IMR-90 (cell line): ENCODE measurements at regions not wholly inside any gene's neighbourhood (a gene's known extent, or its start where the extent isn't known, plus 50 kb on each side); places are given as distances from the start of the nearest gene placed in this dataset.

Experiments
- ATAC-seq: fragments of 200-7000 bp; cut with Tn5 transposase; 2 replicates; pipeline ENCODE4 v1.9.1; 2020; ENCODE audit warnings: low read depth, mild to moderate bottlenecking, moderate library complexity
- BruUV-seq: library from RNA; stranded (reverse); fragments of 400-500 nt; replicated peaks from 2 replicates; lab custom pipeline; 2021; lab: Mats Ljungman, UMichigan
- CTCF ChIA-PET: fragments of 300-600 bp; formaldehyde crosslinking; extraction: SDS; loops from one replicate; lab custom pipeline; 2021; ENCODE audit warnings: antibody characterized with exemption; lab: Yijun Ruan, JAX
- POLR2A ChIA-PET: fragments of 300-600 bp; sonication (Branson Sonifier 250); formaldehyde crosslinking; loops from one replicate; lab custom pipeline; 2022; ENCODE audit warnings: antibody characterized with exemption; ENCODE audit not compliant: unreplicated experiment; lab: Charles Lee
- DNase-seq: peaks from one replicate; pipeline ENCODE4 v3.0.0; 2013
- H2AFZ ChIP-seq: replicated peaks from 2 replicates; pipeline ENCODE3; 2013; ENCODE audit warnings: low read length, mild to moderate bottlenecking; ENCODE audit not compliant: poor library complexity
- H2AK5ac ChIP-seq: 2 replicates; pipeline ENCODE4 v1.6.1; 2013; ENCODE audit warnings: low read depth, low read length, inconsistent platforms
- H2AK9ac ChIP-seq: replicated peaks from 2 replicates; pipeline ENCODE3; 2013; ENCODE audit warnings: mild to moderate bottlenecking, low read depth, low read length, moderate library complexity; ENCODE audit not compliant: poor library complexity
- H2BK120ac ChIP-seq: 2 replicates; pipeline ENCODE4 v1.6.1; 2013; ENCODE audit warnings: low read depth, low read length, inconsistent platforms
- H2BK15ac ChIP-seq: 3 replicates; pipeline ENCODE4 v1.6.1; 2013; ENCODE audit warnings: low read depth, low read length, inconsistent platforms
- H2BK20ac ChIP-seq: 2 replicates; pipeline ENCODE4 v1.6.1; 2013; ENCODE audit warnings: low read depth, mild to moderate bottlenecking, inconsistent platforms, low read length, moderate library complexity
- H2BK5ac ChIP-seq: 2 replicates; pipeline ENCODE4 v1.6.1; 2013; ENCODE audit warnings: mild to moderate bottlenecking, low read depth, low read length, inconsistent platforms; ENCODE audit not compliant: poor library complexity, severe bottlenecking
- H3K14ac ChIP-seq: replicated peaks from 2 replicates; pipeline ENCODE4 v1.6.1; 2013; ENCODE audit warnings: low read depth, low read length, inconsistent platforms
- H3K18ac ChIP-seq: 2 replicates; pipeline ENCODE4 v1.6.1; 2013; ENCODE audit warnings: low read depth, low read length, control low read depth
- H3K23ac ChIP-seq: 2 replicates; pipeline ENCODE4 v1.6.1; 2013; ENCODE audit warnings: low read depth, low read length, inconsistent platforms
- H3K27ac ChIP-seq: 2 replicates; pipeline ENCODE4 v1.5.1; 2013; ENCODE audit warnings: mild to moderate bottlenecking, control low read depth, low read length; ENCODE audit not compliant: insufficient read depth
- H3K27me3 ChIP-seq: 2 replicates; pipeline ENCODE4 v1.6.1; 2013; ENCODE audit warnings: low read length; ENCODE audit not compliant: control insufficient read depth, insufficient read depth
- H3K36me3 ChIP-seq: 2 replicates; pipeline ENCODE4 v1.6.1; 2013; ENCODE audit warnings: low read length, mixed read lengths; ENCODE audit not compliant: control insufficient read depth, insufficient read depth
- H3K4ac ChIP-seq: 2 replicates; pipeline ENCODE4 v1.6.1; 2013; ENCODE audit warnings: low read depth, low read length, inconsistent platforms
- H3K4me1 ChIP-seq: 2 replicates; pipeline ENCODE4 v1.6.1; 2013; ENCODE audit warnings: low read length, mixed read lengths; ENCODE audit not compliant: control insufficient read depth, insufficient read depth
- H3K4me2 ChIP-seq: 2 replicates; pipeline ENCODE4 v1.6.1; 2013; ENCODE audit warnings: low read depth, mild to moderate bottlenecking, control low read depth, low read length, moderate library complexity
- H3K4me3 ChIP-seq: 2 replicates; pipeline ENCODE4 v1.5.1; 2013; ENCODE audit warnings: low read depth, mild to moderate bottlenecking, control low read depth, low read length, moderate library complexity; ENCODE audit not compliant: insufficient read depth
- H3K56ac ChIP-seq: 2 replicates; pipeline ENCODE4 v1.6.1; 2013; ENCODE audit warnings: low read length, inconsistent platforms; ENCODE audit not compliant: insufficient read depth; ENCODE audit errors: extremely low read depth
- H3K79me1 ChIP-seq, 2 experiments: 2 replicates each; pipeline ENCODE4 v1.6.1; 2013; ENCODE audit warnings: low read length in 2 of 2, inconsistent platforms in 1 of 2, low read depth in 1 of 2
- H3K9ac ChIP-seq: 2 replicates; pipeline ENCODE4 v1.6.1; 2013; ENCODE audit warnings: low read depth, low read length, control low read depth
- H3K9me1 ChIP-seq: 2 replicates; pipeline ENCODE4 v1.6.1; 2013; ENCODE audit warnings: low read length, inconsistent platforms; ENCODE audit not compliant: insufficient read depth
- H3K9me3 ChIP-seq: 2 replicates; pipeline ENCODE4 v1.6.1; 2013; ENCODE audit warnings: low read length; ENCODE audit not compliant: control insufficient read depth, insufficient read depth
- H4K20me1 ChIP-seq: 2 replicates; pipeline ENCODE4 v1.6.1; 2013; ENCODE audit warnings: low read length, inconsistent platforms; ENCODE audit not compliant: insufficient read depth
- H4K5ac ChIP-seq: 2 replicates; pipeline ENCODE4 v1.6.1; 2013; ENCODE audit warnings: mild to moderate bottlenecking, low read depth, low read length, control low read depth
- H4K8ac ChIP-seq, 2 experiments: 2 replicates each; pipeline ENCODE4 v1.6.1; 2013; ENCODE audit warnings: low read depth in 2 of 2, low read length in 2 of 2, control low read depth in 1 of 2, inconsistent platforms in 1 of 2
- H4K91ac ChIP-seq: 2 replicates; pipeline ENCODE4 v1.6.1; 2013; ENCODE audit warnings: low read depth, low read length, inconsistent platforms; ENCODE audit not compliant: insufficient read depth
- BHLHE40 ChIP-seq: fragments of 150-350 bp; IDR thresholded peaks from 2 replicates; pipeline ENCODE4 v1.6.1; 2016; ENCODE audit warnings: mild to moderate bottlenecking, low read depth, low read length
- CEBPB ChIP-seq: IDR thresholded peaks from 2 replicates; pipeline ENCODE4 v1.6.1; 2012; ENCODE audit warnings: low read depth, low read length, improper control_type of control experiment
- CHD1 ChIP-seq: IDR thresholded peaks from 2 replicates; pipeline ENCODE4 v1.6.1; 2012; ENCODE audit warnings: low read depth, low read length, improper control_type of control experiment
- CTCF ChIP-seq: conservative IDR thresholded peaks from 2 replicates; pipeline ENCODE4 v1.5.1; 2012; ENCODE audit warnings: mild to moderate bottlenecking, low read depth, low read length, improper control_type of control experiment
- ELK1 ChIP-seq: fragments of 150-350 bp; IDR thresholded peaks from 2 replicates; pipeline ENCODE4 v1.6.1; 2016; ENCODE audit warnings: low read depth, mild to moderate bottlenecking, low read length, moderate library complexity, borderline replicate concordance
- FOS ChIP-seq: fragments of 150-350 bp; IDR thresholded peaks from 2 replicates; pipeline ENCODE4 v1.6.1; 2016; ENCODE audit warnings: low read depth, low read length
- MAFK ChIP-seq: IDR thresholded peaks from 2 replicates; pipeline ENCODE4 v1.6.1; 2012; ENCODE audit warnings: low read depth, low read length, improper control_type of control experiment
- MAZ ChIP-seq: IDR thresholded peaks from 2 replicates; pipeline ENCODE4 v1.6.1; 2012; ENCODE audit warnings: low read depth, mild to moderate bottlenecking, low read length, improper control_type of control experiment, moderate library complexity, borderline replicate concordance
- MXI1 ChIP-seq: IDR thresholded peaks from 2 replicates; pipeline ENCODE4 v1.6.1; 2012; ENCODE audit warnings: low read depth, mild to moderate bottlenecking, low read length, moderate library complexity, borderline replicate concordance
- NFE2L2 ChIP-seq: fragments of 150-350 bp; IDR thresholded peaks from 2 replicates; pipeline ENCODE4 v1.6.1; 2016; ENCODE audit warnings: low read depth, mild to moderate bottlenecking, low read length
- RCOR1 ChIP-seq: IDR thresholded peaks from 2 replicates; pipeline ENCODE4 v1.6.1; 2012; ENCODE audit warnings: mild to moderate bottlenecking, low read length, improper control_type of control experiment; ENCODE audit not compliant: insufficient replicate concordance
- SMC3 ChIP-seq: fragments of 150-350 bp; IDR thresholded peaks from 2 replicates; pipeline ENCODE4 v1.6.1; 2016; ENCODE audit warnings: low read depth, mild to moderate bottlenecking, antibody characterized with exemption, low read length, moderate library complexity
- USF2 ChIP-seq: fragments of 150-350 bp; IDR thresholded peaks from 2 replicates; pipeline ENCODE4 v1.6.1; 2017; ENCODE audit warnings: mild to moderate bottlenecking, antibody characterized with exemption, low read length, low read depth
- WGBS, 2 experiments: methylation state at CpG; one replicate each; pipeline versions ENCODE4 v1.1.5 to v1.1.7; 2013; ENCODE audit warnings: missing lambda C conversion rate in 2 of 2; ENCODE audit not compliant: insufficient read length in 1 of 2; ENCODE audit errors: extremely low coverage in 2 of 2; 5-methylcytosine and 5-hydroxymethylcytosine counted together
- dilution Hi-C: fragments of 300-500 bp; cut with HindIII; formaldehyde crosslinking; loops from one replicate; pipeline ENCODE4 v1.14.3; 2018; ENCODE audit warnings: low sequenced_read_pairs; ENCODE audit not compliant: unreplicated experiment
- in situ Hi-C: fragments of 300-500 bp; cut with MboI; formaldehyde crosslinking; loops from 3 replicates; pipeline ENCODE4 v1.14.3; 2019; ENCODE audit warnings: low sequenced_read_pairs, inconsistent platforms, mixed read lengths
- intact Hi-C: fragments of 100-400 bp; cut with micrococcal nuclease; formaldehyde crosslinking; loops from 2 replicates; pipeline ENCODE4 v1.10.0; 2022

GRCh38 chr5:34496260-34496691 is 159.9 kb upstream of the RAI14 start:
- Histone ChIP-seq H2AK9ac (peak overlapping the region; percentile 52), H3K56ac (no peak overlapping the region), H3K36me3 (no peaks in the 10 kb centered on the region), H3K4ac (peak overlapping the region; percentile 52), H3K79me1 (peaks cover 3 to 19% of the 10 kb centered on the region in 2 experiments; a peak in 2 of 4 replicates), H3K27me3 (no peaks in the 10 kb centered on the region), H2BK5ac (no peak overlapping the region), H4K5ac (0 out of 2 replicates have a peak overlapping the region, but pooled peaks have one; percentile 28), H2AFZ (peak overlapping the region; percentile 61), H3K9me1 (peaks cover 23% of the 10 kb centered on the region), H2BK15ac (peak overlapping the region; percentile 72; the same call in 2 of the 3 replicates), H3K23ac (peak overlapping the region; percentile 76; the same call in 1 of the 2 replicates), H3K14ac (0 out of 2 replicates have a peak overlapping the region, but pooled peaks have one; percentile 12), H4K91ac (peak overlapping the region; percentile 35), H3K27ac (no peak overlapping the region), H2BK120ac (peak overlapping the region; percentile 82; the same call in 1 of the 2 replicates), H3K9ac (no peak overlapping the region), H4K8ac (peak overlapping the region in 1 of 2 experiments; percentile 79; a peak in 1 of 4 replicates), H3K4me1 (peaks cover 25% of the 10 kb centered on the region), H2AK5ac (peak overlapping the region; percentile 35), H4K20me1 (no peaks in the 10 kb centered on the region), H3K4me2 (no peak overlapping the region), H3K9me3 (peaks cover 3% of the 10 kb centered on the region; the same call in 1 of the 2 replicates), H3K4me3 (no peak overlapping the region), H2BK20ac (peak overlapping the region; percentile 53), H3K18ac (no peak overlapping the region)
- in situ Hi-C loops: no loop called here
- TF ChIP-seq USF2: no peak
- TF ChIP-seq NFE2L2: no peak
- no peak for TF ChIP-seq FOS
- no peak for TF ChIP-seq MXI1
- no peak for TF ChIP-seq MAFK
- TF ChIP-seq CEBPB: no peak
- TF ChIP-seq RCOR1: no peak
- TF ChIP-seq CTCF: no peak
- no peak for TF ChIP-seq MAZ
- TF ChIP-seq ELK1: no peak
- TF ChIP-seq SMC3: no peak
- TF ChIP-seq BHLHE40: no peak
- TF ChIP-seq CHD1: no peak
- 0% methylated on average over 1 of the region's 13 CpGs; no CpG with 5 or more reads in 1 of the 2 experiments for WGBS, 2 experiments
- no TSS peak for BruUV-seq
- intact Hi-C loops: no loop called here
- POLR2A ChIA-PET: no interaction called here
- DNase-seq: no peak
- dilution Hi-C loops: no loop called here
- CTCF ChIA-PET: interaction anchor here (1.1 kb wide), 1 partner anchor 21 kb away, joined by 3 read pairs; no protein-coding TSS in a partner anchor
- ATAC-seq: no peak
